ENCODE measurements at regions not wholly inside any gene's neighbourhood (a gene's known extent, or its start where the extent isn't known, plus 50 kb on each side); places are given as distances from the start of the nearest gene placed in this dataset.
A peak's percentile ranks its signal among the peaks of the same experiment; 100 is the strongest.

DNA sequence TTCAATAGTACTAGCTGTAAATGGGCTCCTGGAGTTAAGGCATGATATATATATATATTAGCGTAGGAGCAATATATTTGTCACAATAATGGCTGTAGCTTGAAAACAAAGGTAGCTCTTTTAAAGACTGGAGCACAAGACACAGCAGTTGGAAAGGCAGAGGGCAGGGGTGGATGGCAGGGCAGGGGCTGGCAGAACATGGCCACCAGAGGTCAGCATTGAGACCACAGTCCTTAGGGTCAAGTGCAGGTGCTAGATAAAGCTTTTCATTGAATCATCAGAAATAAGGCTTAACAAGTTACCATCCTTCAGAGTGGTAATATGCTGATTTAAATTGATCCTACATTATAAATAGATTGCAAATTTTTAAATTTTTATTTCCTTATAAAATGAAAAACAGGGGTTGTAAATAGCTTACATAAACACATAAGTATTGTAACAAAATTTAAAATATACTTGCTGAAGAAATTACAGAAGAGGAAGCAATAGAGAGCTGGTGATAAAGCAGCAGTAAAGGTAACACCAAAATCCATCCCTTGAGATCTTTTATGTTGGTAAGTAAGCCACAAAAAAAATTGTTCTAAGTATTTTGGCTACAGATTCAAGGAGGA, 161.2 kb upstream of the PIEZO2 start:
- no peak for TF ChIP-seq POLR2AphosphoS5 (IDR thresholded peaks at IDR 0.05)
- TF ChIP-seq, protein P1, sequence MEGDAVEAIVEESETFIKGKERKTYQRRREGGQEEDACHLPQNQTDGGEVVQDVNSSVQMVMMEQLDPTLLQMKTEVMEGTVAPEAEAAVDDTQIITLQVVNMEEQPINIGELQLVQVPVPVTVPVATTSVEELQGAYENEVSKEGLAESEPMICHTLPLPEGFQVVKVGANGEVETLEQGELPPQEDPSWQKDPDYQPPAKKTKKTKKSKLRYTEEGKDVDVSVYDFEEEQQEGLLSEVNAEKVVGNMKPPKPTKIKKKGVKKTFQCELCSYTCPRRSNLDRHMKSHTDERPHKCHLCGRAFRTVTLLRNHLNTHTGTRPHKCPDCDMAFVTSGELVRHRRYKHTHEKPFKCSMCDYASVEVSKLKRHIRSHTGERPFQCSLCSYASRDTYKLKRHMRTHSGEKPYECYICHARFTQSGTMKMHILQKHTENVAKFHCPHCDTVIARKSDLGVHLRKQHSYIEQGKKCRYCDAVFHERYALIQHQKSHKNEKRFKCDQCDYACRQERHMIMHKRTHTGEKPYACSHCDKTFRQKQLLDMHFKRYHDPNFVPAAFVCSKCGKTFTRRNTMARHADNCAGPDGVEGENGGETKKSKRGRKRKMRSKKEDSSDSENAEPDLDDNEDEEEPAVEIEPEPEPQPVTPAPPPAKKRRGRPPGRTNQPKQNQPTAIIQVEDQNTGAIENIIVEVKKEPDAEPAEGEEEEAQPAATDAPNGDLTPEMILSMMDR (IDR thresholded peaks at IDR 0.05): peak in 1 of 2 donors; percentile 49
